ENCODE measurements at regions not wholly inside any gene's neighbourhood (a gene's known extent, or its start where the extent isn't known, plus 50 kb on each side); places are given as distances from the start of the nearest gene placed in this dataset.

DNA sequence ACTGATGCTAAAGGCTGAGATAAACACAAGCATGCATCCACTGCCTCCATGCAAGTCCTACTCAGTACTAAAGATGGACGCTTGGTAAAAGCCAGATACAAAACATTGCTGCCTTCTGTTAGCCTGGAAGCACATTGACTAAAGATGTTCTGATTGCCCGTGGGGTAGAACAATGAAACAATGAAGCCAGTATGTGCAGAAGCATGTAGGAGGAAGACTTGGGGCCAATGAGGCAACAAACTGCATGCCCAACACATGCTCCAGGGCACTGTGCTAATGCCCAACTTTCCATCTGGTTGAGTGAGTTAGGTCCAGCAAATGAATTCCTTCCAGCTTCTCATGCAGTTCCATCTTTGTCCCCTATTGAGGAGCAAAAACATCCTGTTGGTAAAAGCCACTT lies 1245.5 kb downstream of the GATA3 start:
- Mint-ChIP-seq H3K9me3 (peaks cover 0 to 1% (median 0%) of the 10 kb centered on the region in 7 donors), H3K36me3 (no peaks in the 10 kb centered on the region), H3K27ac (no peak overlapping the region), H3K4me3 (no peak overlapping the region), H3K27me3 (peaks cover 5% of the 10 kb centered on the region), H3K4me1 (peaks cover 4 to 10% (median 7%) of the 10 kb centered on the region in 4 donors)
- Histone ChIP-seq H3K27ac (ENCODE audit: insufficient read depth, low read length, poor library complexity, severe bottlenecking) (no peak overlapping the region), H3K4me3 (ENCODE audit: low read depth, low read length) (no peak overlapping the region), H3K36me3 (ENCODE audit: control insufficient read depth, insufficient read depth, low read length) (no peaks in the 10 kb centered on the region), H3K4me1 (ENCODE audit: control insufficient read depth, insufficient read depth, low read length, poor library complexity, severe bottlenecking) (peaks cover 3% of the 10 kb centered on the region), H3K27me3 (ENCODE audit: control insufficient read depth, insufficient read depth, low read length) (no peaks in the 10 kb centered on the region), H3K9me3 (ENCODE audit: control insufficient read depth in 2 of 2, low read length in 2 of 2) (no peaks in the 10 kb centered on the region)
- no peak for DNase-seq
- ATAC-seq (ENCODE audit: low read depth in 2 of 2): no peak

DNA sequence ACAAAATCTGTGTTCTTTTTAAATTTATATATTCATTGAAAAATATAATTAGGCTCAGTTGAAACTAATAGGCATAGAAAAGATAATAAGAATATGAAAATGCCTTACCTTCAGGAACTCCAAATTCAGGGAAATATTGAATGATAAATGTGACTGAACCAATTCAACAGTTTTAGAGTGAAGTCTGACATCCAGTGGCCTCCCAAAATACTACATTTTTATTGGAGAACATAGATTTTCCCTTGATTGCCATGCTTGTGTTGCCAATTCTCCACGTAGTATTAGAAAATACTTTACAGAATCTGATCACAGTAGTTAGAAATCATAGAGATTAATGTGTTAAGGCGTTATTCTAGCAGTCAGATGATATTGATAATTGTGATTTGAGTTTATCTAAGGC lies 1246.7 kb downstream of the GATA3 start:
- Histone ChIP-seq H3K4me3 (ENCODE audit: low read depth, low read length) (no peak overlapping the region), H3K27me3 (ENCODE audit: control insufficient read depth, insufficient read depth, low read length) (peaks cover 3% of the 10 kb centered on the region), H3K9me3 (ENCODE audit: control insufficient read depth in 2 of 2, low read length in 2 of 2) (no peaks in the 10 kb centered on the region), H3K4me1 (ENCODE audit: control insufficient read depth, insufficient read depth, low read length, poor library complexity, severe bottlenecking) (no peaks in the 10 kb centered on the region), H3K36me3 (ENCODE audit: control insufficient read depth, insufficient read depth, low read length) (no peaks in the 10 kb centered on the region), H3K27ac (ENCODE audit: insufficient read depth, low read length, poor library complexity, severe bottlenecking) (no peak overlapping the region)
- H3K36me3 Mint-ChIP-seq: no peaks in the 10 kb centered on the region
- no peak overlapping the region for H3K4me3 Mint-ChIP-seq
- peaks cover 17% of the 10 kb centered on the region for H3K27me3 Mint-ChIP-seq
- no peaks in the 10 kb centered on the region for H3K9me3 Mint-ChIP-seq
- DNase-seq (no peak), ATAC-seq (ENCODE audit: low read depth in 2 of 2) (no peak)
- H3K4me1 Mint-ChIP-seq: peaks cover 0 to 5% (median 0%) of the 10 kb centered on the region in 4 donors
- no peak overlapping the region for H3K27ac Mint-ChIP-seq

DNA sequence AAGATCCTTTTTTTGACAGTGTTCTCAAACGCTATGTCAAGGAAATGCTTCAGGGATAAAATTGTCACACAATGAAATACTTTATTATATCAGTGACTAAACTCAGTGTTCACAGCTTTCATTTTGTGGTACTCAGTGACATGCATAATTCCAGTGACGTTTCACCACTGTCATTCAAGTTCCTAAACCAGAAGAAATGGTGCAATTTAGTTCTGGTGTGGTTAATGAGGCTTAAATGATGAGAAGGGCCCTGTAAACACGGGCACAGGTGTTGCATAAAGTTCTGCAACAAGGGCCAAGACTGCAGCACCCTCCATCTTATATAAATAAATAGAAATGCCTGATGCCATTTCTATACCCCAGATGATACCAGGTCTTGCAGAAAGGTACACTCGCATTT lies 1247.1 kb downstream of the GATA3 start:
- Histone ChIP-seq H3K27ac (ENCODE audit: insufficient read depth, low read length, poor library complexity, severe bottlenecking) (no peak overlapping the region), H3K4me3 (ENCODE audit: low read depth, low read length) (no peak overlapping the region), H3K36me3 (ENCODE audit: control insufficient read depth, insufficient read depth, low read length) (no peaks in the 10 kb centered on the region), H3K4me1 (ENCODE audit: control insufficient read depth, insufficient read depth, low read length, poor library complexity, severe bottlenecking) (no peaks in the 10 kb centered on the region), H3K9me3 (ENCODE audit: control insufficient read depth in 2 of 2, low read length in 2 of 2) (no peaks in the 10 kb centered on the region), H3K27me3 (ENCODE audit: control insufficient read depth, insufficient read depth, low read length) (peaks cover 3% of the 10 kb centered on the region)
- peaks cover 18% of the 10 kb centered on the region for H3K27me3 Mint-ChIP-seq
- no peaks in the 10 kb centered on the region for H3K9me3 Mint-ChIP-seq
- peaks cover 0 to 5% (median 0%) of the 10 kb centered on the region in 4 donors for H3K4me1 Mint-ChIP-seq
- DNase-seq (no peak), ATAC-seq (ENCODE audit: low read depth in 2 of 2) (no peak)
- no peaks in the 10 kb centered on the region for H3K36me3 Mint-ChIP-seq
- H3K27ac Mint-ChIP-seq: no peak overlapping the region
- no peak overlapping the region for H3K4me3 Mint-ChIP-seq

DNA sequence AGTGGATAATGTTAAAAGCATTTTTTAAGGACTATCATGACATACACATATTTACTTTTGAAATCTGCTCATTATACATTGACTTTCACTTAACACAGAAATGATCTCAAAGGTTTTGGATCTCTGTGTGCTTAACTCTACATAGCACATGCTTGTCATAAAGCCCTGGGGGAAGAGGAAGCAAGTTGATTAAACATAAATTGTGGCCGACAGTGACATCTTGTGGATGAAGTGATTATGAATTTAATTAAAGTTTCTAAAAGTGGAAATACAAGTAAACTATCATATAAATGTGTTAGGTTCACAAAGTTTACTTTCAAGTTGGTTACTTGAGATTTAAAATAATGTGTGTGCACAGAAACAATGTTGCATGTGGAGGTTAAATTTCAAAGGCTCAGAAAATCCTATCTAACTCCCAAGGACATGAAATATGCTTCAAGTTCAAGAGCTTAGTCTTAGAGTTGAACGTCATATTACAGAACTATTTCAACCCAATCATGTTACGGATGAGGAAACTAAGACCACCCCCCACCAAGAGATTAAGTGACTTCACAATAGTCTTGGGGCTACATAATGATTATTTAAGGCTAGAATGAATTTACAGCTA lies 1247.8 kb downstream of the GATA3 start:
- H3K27ac Mint-ChIP-seq: no peak overlapping the region
- peaks cover 3% of the 10 kb centered on the region for H3K27me3 ChIP-seq (ENCODE audit: control insufficient read depth, insufficient read depth, low read length)
- no peak overlapping the region for H3K4me3 Mint-ChIP-seq
- no peaks in the 10 kb centered on the region for H3K4me1 ChIP-seq (ENCODE audit: control insufficient read depth, insufficient read depth, low read length, poor library complexity, severe bottlenecking)
- H3K4me3 ChIP-seq (ENCODE audit: low read depth, low read length): no peak overlapping the region
- DNase-seq (peak in 2 of 3 donors; percentile 53 to 70), ATAC-seq (ENCODE audit: low read depth in 2 of 2) (no peak)
- H3K27ac ChIP-seq (ENCODE audit: insufficient read depth, low read length, poor library complexity, severe bottlenecking): no peak overlapping the region
- no peaks in the 10 kb centered on the region for H3K9me3 ChIP-seq (ENCODE audit: control insufficient read depth in 2 of 2, low read length in 2 of 2)
- H3K4me1 Mint-ChIP-seq: peaks cover 0 to 5% (median 0%) of the 10 kb centered on the region in 4 donors
- H3K36me3 Mint-ChIP-seq: no peaks in the 10 kb centered on the region
- H3K27me3 Mint-ChIP-seq: peaks cover 23% of the 10 kb centered on the region
- H3K36me3 ChIP-seq (ENCODE audit: control insufficient read depth, insufficient read depth, low read length): no peaks in the 10 kb centered on the region
- no peaks in the 10 kb centered on the region for H3K9me3 Mint-ChIP-seq

DNA sequence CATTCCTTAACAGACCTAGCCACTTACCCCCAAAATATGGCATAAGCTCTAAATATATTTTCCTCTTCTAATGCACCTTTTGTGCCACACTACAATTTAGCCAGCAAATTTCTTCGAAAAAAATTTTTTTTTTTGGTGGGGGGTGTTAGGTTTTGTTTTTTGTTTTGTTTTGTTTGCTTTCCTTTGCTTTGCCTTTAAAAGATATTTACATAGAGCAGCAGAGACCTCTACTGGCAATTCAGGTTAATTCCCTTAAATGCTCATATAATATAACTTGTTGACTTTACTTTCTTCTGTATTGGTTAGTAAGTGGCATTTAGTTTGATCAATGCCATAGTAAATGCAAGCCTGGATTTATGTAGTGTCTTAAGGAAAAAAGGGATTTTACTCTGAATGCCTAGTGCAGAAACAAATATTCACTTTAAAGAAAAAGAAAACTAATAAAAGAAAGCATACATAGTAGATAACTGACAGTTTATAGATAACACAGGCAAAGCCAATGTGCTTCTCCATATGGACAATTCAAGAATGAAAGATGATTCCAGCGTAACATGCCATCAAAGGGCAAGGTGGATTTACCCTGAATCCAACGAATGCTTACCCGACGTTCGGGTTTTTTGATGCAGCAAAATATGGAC lies 1250.6 kb downstream of the GATA3 start:
- no peak overlapping the region for H3K27ac ChIP-seq (ENCODE audit: insufficient read depth, low read length, poor library complexity, severe bottlenecking)
- Mint-ChIP-seq H3K36me3 (no peaks in the 10 kb centered on the region), H3K9me3 (no peaks in the 10 kb centered on the region), H3K4me3 (no peak overlapping the region), H3K27ac (no peak overlapping the region), H3K27me3 (peaks cover 27% of the 10 kb centered on the region), H3K4me1 (peaks cover 0 to 5% (median 0%) of the 10 kb centered on the region in 4 donors)
- H3K9me3 ChIP-seq (ENCODE audit: control insufficient read depth in 2 of 2, low read length in 2 of 2): no peaks in the 10 kb centered on the region
- DNase-seq (peak in 2 of 3 donors; percentile 24 to 35), ATAC-seq (ENCODE audit: low read depth in 2 of 2) (no peak)
- H3K4me3 ChIP-seq (ENCODE audit: low read depth, low read length): no peak overlapping the region
- H3K27me3 ChIP-seq (ENCODE audit: control insufficient read depth, insufficient read depth, low read length): peaks cover 13% of the 10 kb centered on the region
- H3K4me1 ChIP-seq (ENCODE audit: control insufficient read depth, insufficient read depth, low read length, poor library complexity, severe bottlenecking): no peaks in the 10 kb centered on the region
- H3K36me3 ChIP-seq (ENCODE audit: control insufficient read depth, insufficient read depth, low read length): no peaks in the 10 kb centered on the region

DNA sequence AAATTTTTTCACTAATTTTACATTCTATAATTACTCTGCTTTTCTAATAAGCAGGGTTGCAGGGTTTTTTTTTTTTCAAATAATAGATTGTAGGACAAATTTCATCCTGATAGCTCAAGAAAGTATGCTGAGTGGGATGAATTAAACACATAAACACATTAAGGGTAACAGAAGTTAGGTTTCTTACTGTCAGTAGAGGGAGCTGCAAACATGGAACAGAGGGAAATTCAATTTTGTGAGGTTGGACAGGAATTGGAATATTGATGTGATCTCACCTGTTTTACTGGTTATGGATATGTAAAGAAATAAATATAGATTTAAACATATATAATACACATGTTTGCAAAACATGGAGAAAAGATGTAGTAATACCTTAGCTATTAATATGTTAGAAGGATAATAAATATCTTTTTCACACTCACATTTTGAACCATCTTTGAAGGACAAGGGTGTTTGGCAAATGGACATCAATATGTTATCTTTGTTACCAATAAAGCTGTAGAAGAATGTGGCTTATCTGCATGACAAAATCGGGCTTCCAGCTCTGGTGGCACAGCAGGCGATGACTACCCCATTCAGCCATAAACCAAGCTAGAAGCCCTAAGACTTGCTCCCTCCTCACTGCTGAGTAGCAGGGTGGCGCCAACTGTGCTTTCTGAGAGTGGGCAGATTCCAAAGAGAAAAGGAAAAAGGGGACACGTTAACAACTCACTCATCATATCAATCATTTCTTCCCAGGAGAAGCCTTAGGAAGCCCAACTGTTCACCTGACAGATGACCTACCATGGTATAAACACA lies 1257.4 kb downstream of the GATA3 start:
- ATAC-seq (ENCODE audit: low read depth in 2 of 2): no peak
- Histone ChIP-seq H3K4me3 (ENCODE audit: low read depth, low read length) (no peak overlapping the region), H3K36me3 (ENCODE audit: control insufficient read depth, insufficient read depth, low read length) (no peaks in the 10 kb centered on the region), H3K9me3 (ENCODE audit: control insufficient read depth in 2 of 2, low read length in 2 of 2) (no peaks in the 10 kb centered on the region), H3K27me3 (ENCODE audit: control insufficient read depth, insufficient read depth, low read length) (peaks cover 29% of the 10 kb centered on the region), H3K4me1 (ENCODE audit: control insufficient read depth, insufficient read depth, low read length, poor library complexity, severe bottlenecking) (no peaks in the 10 kb centered on the region), H3K27ac (ENCODE audit: insufficient read depth, low read length, poor library complexity, severe bottlenecking) (no peak overlapping the region)
- Mint-ChIP-seq H3K27me3 (peaks cover 18% of the 10 kb centered on the region), H3K4me3 (no peak overlapping the region), H3K4me1 (no peaks in the 10 kb centered on the region), H3K36me3 (no peaks in the 10 kb centered on the region), H3K9me3 (no peaks in the 10 kb centered on the region), H3K27ac (no peak overlapping the region)
- no peak for DNase-seq

DNA sequence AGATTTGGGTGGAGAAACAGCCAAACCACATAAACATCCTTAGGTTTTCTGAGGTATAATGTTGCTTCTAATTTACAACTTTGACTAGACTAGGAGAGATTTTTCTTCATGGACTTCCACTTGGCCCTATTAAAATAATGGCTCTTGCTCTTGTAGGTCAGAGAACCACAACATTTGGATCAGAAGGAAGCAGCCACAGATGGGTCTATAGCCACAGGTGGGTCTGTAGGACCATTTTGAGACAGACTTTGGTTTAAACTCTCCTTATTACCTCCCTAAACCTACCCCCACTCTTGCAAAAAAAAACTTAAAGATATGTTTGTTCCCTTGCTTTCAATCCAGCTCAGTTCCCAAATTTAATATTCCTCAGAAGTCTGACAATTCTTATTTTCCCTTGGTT lies 1260.8 kb downstream of the GATA3 start:
- H3K27ac Mint-ChIP-seq: no peak overlapping the region
- Histone ChIP-seq H3K36me3 (ENCODE audit: control insufficient read depth, insufficient read depth, low read length) (no peaks in the 10 kb centered on the region), H3K4me3 (ENCODE audit: low read depth, low read length) (no peak overlapping the region), H3K4me1 (ENCODE audit: control insufficient read depth, insufficient read depth, low read length, poor library complexity, severe bottlenecking) (no peaks in the 10 kb centered on the region), H3K27me3 (ENCODE audit: control insufficient read depth, insufficient read depth, low read length) (peaks cover 19% of the 10 kb centered on the region), H3K9me3 (ENCODE audit: control insufficient read depth in 2 of 2, low read length in 2 of 2) (no peaks in the 10 kb centered on the region), H3K27ac (ENCODE audit: insufficient read depth, low read length, poor library complexity, severe bottlenecking) (no peak overlapping the region)
- H3K27me3 Mint-ChIP-seq: peaks cover 11% of the 10 kb centered on the region
- no peak for DNase-seq
- no peaks in the 10 kb centered on the region for H3K9me3 Mint-ChIP-seq
- no peak overlapping the region for H3K4me3 Mint-ChIP-seq
- no peaks in the 10 kb centered on the region for H3K4me1 Mint-ChIP-seq
- ATAC-seq (ENCODE audit: low read depth in 2 of 2): no peak
- no peaks in the 10 kb centered on the region for H3K36me3 Mint-ChIP-seq
